ENCODE measurements at regions not wholly inside any gene's neighbourhood (a gene's known extent, or its start where the extent isn't known, plus 50 kb on each side); places are given as distances from the start of the nearest gene placed in this dataset.

- no peaks in the 10 kb centered on the region for H3K9me3 ChIP-seq (ENCODE audit: insufficient read depth, low read length)
- no peaks in the 10 kb centered on the region for H4K20me1 ChIP-seq (ENCODE audit: low read depth, low read length)
- no peak overlapping the region for H3K4me2 ChIP-seq (ENCODE audit: low read depth, low read length, poor library complexity, severe bottlenecking)
- no peaks in the 10 kb centered on the region for H3K36me3 ChIP-seq (ENCODE audit: low read length)
- no peak overlapping the region for H3K9ac ChIP-seq (ENCODE audit: low read length)
- H2AFZ ChIP-seq (ENCODE audit: low read depth, low read length, severe bottlenecking) = no peak overlapping the region
- no peak overlapping the region for H3K4me3 ChIP-seq (ENCODE audit: insufficient read depth, low read length, poor library complexity, severe bottlenecking)
- no peaks in the 10 kb centered on the region for H3K9me2 ChIP-seq (replicated peaks; ENCODE audit: insufficient read depth, low read length)
- no peak overlapping the region for H3K27ac ChIP-seq (ENCODE audit: low read depth, low read length)
- H3K79me2 ChIP-seq (ENCODE audit: insufficient read depth, low read length) = no peaks in the 10 kb centered on the region
- no peaks in the 10 kb centered on the region for H3F3A ChIP-seq (ENCODE audit: insufficient read depth)
- TF ChIP-seq EZH2phosphoT487 (conservative IDR thresholded peaks at IDR 0.05; ENCODE audit: low read length) (no peak), CTCF (IDR thresholded peaks at IDR 0.05; ENCODE audit: insufficient read depth, low read length, poor library complexity, severe bottlenecking) (no peak)
- no peaks in the 10 kb centered on the region for H3K27me3 ChIP-seq (ENCODE audit: low read length)
These were observed 105.5 kb upstream of the ACKR3 start for GRCh38 chr2:236464140-236464539.

- no peaks in the 10 kb centered on the region for H3K9me2 ChIP-seq (replicated peaks; ENCODE audit: insufficient read depth, low read length)
- H3F3A ChIP-seq (ENCODE audit: insufficient read depth) = no peaks in the 10 kb centered on the region
- H3K36me3 ChIP-seq (ENCODE audit: low read length) = no peaks in the 10 kb centered on the region
- TF ChIP-seq CTCF (IDR thresholded peaks at IDR 0.05; ENCODE audit: insufficient read depth, low read length, poor library complexity, severe bottlenecking) = no peak
- TF ChIP-seq EZH2phosphoT487 (conservative IDR thresholded peaks at IDR 0.05; ENCODE audit: low read length) = no peak
- H4K20me1 ChIP-seq (ENCODE audit: low read depth, low read length) = no peaks in the 10 kb centered on the region
- no peak overlapping the region for H2AFZ ChIP-seq (ENCODE audit: low read depth, low read length, severe bottlenecking)
- no peaks in the 10 kb centered on the region for H3K9me3 ChIP-seq (ENCODE audit: insufficient read depth, low read length)
- no peak overlapping the region for H3K27ac ChIP-seq (ENCODE audit: low read depth, low read length)
- no peak overlapping the region for H3K9ac ChIP-seq (ENCODE audit: low read length)
- no peak overlapping the region for H3K4me2 ChIP-seq (ENCODE audit: low read depth, low read length, poor library complexity, severe bottlenecking)
- H3K79me2 ChIP-seq (ENCODE audit: insufficient read depth, low read length) = no peaks in the 10 kb centered on the region
- H3K27me3 ChIP-seq (ENCODE audit: low read length) = no peaks in the 10 kb centered on the region
- no peak overlapping the region for H3K4me3 ChIP-seq (ENCODE audit: insufficient read depth, low read length, poor library complexity, severe bottlenecking)
These were observed 96.7 kb upstream of the ACKR3 start for GRCh38 chr2:236472720-236473495.

- Histone ChIP-seq H3K9me3 (ENCODE audit: insufficient read depth, low read length) (no peaks in the 10 kb centered on the region), H3K4me3 (ENCODE audit: insufficient read depth, low read length, poor library complexity, severe bottlenecking) (no peak overlapping the region), H3K4me2 (ENCODE audit: low read depth, low read length, poor library complexity, severe bottlenecking) (no peak overlapping the region), H3K9ac (ENCODE audit: low read length) (no peak overlapping the region), H3K27ac (ENCODE audit: low read depth, low read length) (no peak overlapping the region), H4K20me1 (ENCODE audit: low read depth, low read length) (no peaks in the 10 kb centered on the region), H3F3A (ENCODE audit: insufficient read depth) (no peaks in the 10 kb centered on the region), H3K36me3 (ENCODE audit: low read length) (no peaks in the 10 kb centered on the region), H3K79me2 (ENCODE audit: insufficient read depth, low read length) (no peaks in the 10 kb centered on the region), H2AFZ (ENCODE audit: low read depth, low read length, severe bottlenecking) (no peak overlapping the region), H3K27me3 (ENCODE audit: low read length) (no peaks in the 10 kb centered on the region), H3K9me2 (replicated peaks; ENCODE audit: insufficient read depth, low read length) (no peaks in the 10 kb centered on the region)
- TF ChIP-seq CTCF (IDR thresholded peaks at IDR 0.05; ENCODE audit: insufficient read depth, low read length, poor library complexity, severe bottlenecking) (no peak), EZH2phosphoT487 (conservative IDR thresholded peaks at IDR 0.05; ENCODE audit: low read length) (no peak)
These were observed 95.9 kb upstream of the ACKR3 start for GRCh38 chr2:236473691-236474090.
